NCI-H1436 treated with DMSO at 0.1 percent for 48 hours (cell line): ENCODE measurements at regions not wholly inside any gene's neighbourhood (a gene's known extent, or its start where the extent isn't known, plus 50 kb on each side); places are given as distances from the start of the nearest gene placed in this dataset.
"Not testable (repeated sequence)": the region's sequence is repeated elsewhere in the genome, so short reads cannot be mapped to it uniquely, and the experiment has no call there.

Experiments
- DNase-seq: peaks from one replicate; lab custom pipeline; 2025; lab: John Stamatoyannopoulos, UW

DNA sequence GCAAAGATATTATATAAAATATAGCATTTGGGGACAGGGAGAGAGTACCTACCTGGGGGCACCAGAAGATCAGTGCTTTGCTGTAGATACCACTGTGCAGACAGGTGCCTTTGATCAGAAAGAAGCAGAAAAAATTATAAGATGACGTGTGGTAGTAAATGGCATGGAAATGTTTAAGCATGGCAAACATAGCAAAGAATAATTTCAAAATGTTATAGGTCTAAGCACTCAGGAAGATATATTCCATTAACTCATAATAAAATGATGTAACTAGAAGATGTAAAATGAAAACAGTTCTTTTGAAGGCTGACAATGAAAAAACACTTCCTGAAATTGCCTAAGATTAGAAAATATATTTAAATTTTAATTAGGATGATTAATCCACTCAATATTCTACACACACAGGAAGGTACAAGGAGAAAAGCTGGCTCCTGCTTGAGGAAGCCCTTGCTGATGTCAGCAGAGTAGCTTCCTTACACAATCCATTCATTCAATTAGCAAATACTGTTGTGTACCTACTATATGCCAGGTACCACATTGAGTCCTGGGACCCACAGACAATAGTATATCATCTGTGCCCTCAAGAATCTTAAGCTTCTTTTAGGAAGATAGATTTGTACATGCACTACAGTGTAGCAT lies 290.2 kb upstream of the CNR1 start:
- DNase-seq = no peak

DNA sequence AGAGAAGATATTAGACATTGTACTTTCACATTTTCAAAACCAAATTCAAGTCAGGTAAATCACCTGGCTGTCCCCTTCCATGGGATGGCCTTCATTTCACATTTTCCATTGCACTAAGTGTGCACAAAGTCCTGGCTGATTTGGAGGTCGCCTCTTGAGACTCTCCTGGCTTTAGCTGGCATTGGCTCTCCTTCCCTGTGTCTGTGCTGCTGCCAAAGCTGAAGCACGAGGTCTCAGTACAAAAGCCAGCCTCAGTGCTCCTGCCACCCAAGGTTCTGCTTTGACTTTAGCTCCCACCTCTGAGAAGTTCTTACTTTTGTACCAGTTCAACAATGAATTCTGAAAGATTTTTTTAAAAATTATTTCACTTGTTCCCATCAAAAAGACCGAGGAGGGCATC lies 289.2 kb upstream of the CNR1 start:
- no peak for DNase-seq

DNA sequence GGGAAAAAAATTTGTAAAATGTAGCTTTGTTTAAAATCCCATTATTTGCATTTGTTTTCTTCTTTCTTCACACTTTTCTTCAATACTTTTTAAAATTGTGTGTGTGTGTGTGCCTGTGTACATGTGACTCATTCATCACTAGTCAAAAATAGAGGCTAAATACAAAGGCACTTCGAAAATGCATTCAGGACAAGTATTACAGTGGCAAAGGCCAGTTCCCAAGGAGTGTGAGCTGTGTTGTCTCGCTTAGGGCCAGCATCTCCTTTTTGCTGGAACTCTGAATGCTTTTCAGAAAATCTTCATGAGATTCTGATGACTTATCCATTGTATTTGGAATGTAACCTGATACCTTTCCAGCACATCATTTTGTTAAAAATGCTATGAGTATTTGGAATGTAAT lies 288.5 kb upstream of the CNR1 start:
- DNase-seq = no peak

DNA sequence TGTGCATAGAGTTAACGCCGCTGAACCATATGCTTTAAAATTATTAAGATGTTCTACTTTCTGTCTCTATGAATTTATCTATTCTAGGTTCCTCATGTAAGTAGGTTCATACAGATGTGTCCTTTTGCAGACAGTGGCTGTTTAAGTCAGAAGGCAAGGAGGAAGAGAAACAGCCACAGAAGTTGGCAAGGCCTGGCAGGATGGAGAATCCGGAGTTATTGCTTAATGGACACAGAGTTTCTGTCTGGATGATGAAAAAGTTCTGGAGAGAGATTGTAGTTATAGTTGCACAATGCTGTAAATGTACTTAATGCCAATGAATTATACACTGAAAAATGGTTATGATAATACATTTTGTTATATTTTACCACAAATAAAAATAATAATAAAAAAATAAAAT lies 283.6 kb upstream of the CNR1 start:
- no peak for DNase-seq

DNA sequence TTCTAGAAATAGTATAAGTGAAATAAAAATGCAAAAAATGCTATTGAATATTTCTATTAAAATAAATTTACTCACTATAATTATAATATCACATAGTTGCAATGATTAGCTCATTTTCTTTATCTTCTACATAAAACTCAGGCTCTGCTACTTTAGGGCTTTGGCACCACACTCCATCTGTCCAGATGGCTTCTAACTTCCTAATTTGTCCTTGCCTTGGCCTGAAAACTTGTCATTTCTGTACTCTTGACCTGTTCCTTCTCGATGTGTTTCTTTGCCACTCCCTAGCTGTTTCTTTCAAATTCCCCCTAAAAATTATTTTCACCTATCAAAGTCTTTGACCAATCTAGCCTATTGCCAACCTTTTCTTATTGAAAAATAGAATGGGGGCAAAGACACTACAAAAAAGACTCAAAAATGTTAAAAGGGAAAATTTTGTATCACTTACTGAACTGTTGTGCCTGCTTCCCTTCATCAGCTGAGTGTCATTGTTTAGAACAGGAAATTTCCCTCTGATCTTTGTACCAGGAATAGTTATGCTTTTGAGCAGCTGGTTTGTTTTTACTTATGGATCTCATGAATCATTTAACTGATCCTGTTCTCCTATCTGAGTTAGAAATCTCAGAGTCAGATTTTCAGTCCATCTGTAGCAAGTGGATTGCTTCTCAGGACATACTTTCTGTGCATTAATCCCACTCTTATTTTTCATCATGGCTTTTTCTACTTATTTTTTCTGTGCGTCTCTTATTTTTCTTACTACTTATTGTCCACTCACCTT lies 279.2 kb upstream of the CNR1 start:
- no peak for DNase-seq

DNA sequence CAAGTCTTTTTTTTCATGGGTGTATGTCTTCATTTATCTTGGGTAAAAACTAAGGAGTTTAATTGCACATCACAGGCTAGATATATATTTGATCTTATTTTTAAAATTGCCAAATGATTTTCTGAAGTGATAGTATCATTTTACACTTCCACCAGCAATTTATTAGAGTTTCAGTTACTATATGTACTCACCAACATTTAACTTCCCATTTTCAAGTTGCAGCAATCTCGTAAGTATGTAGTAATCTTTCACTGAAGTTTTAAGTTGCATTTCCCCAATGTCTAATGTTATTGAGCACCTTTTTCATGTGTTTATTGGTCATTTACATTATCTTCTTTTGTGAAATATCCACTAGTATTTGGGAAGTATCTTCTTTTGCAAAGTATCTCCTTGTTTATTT lies 277.4 kb upstream of the CNR1 start:
- no peak for DNase-seq

DNA sequence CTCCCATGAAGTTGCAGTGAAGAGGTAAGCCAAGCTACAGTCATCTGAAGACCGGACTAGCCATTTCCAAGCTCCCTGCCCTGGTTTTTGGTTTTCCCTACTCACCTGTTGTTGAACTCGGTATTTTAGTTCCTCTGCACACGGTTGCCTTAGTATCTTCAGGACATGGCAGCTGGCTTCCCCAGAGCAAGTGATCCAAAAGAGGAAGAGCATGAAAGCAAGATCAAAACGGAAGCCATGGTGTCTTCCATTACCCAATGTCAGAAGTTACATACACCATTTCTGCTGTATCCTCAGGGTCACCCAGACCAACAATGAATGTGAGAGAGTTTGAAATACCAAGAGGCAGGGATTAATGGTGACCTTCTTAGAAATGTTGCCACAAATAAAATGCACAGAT lies 276.6 kb upstream of the CNR1 start:
- DNase-seq = no peak

DNA sequence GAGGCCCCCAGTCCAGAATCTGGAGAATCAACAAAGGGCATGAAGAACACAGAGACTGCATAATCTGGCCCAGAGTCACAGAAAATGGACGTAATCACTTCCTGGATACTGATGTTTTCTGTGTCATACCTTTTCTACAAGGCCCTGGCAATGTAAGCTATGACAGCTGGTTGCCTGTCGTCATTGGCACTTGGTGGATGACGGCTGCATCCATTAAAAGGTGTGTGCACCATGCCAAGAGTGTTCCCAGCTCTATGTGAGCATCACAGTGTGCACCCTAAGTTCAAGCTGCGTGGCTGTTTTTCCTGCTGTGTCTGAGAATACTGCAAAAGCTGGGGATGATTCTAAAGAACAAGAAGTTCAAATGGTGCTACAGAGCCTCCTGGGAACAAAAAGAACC lies 275.2 kb upstream of the CNR1 start:
- DNase-seq = no peak

DNA sequence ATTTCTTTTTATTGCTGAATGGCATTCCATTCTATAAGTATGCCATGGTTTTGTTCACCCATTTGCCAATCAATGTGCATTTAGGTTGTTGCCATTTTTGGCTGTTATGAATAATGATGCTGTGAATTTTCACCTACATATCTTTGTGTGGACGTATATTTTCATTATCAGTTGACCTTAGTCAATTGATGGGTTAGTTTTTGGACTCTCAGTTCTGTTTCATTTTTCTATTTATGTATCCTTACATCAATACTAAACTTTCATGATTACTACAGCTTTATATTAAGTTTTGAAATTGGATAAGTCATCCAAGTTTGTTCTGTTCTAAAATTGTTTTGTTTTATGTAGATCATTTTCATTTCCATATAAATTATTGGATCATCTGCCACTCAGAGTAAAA lies 261.9 kb upstream of the CNR1 start:
- no peak for DNase-seq

DNA sequence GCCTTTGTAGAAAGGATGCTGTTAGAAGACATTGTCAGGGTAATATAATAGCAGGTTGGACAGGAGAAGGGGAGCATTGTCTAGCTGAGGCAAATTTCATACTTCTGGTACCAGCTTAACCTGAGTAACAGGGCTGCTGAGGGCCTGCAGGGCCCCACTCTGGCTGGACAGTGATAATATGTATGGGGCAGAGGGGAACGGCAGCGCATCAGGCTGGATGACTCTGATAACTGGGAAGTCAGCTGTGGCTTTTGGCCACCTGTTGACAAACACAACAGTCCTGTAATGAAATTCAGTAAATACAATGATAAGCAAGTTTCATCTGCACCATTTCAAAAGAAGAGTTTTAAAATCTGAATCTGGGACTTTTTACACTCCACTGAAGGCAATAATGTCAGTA lies 259.9 kb upstream of the CNR1 start:
- DNase-seq = no peak

DNA sequence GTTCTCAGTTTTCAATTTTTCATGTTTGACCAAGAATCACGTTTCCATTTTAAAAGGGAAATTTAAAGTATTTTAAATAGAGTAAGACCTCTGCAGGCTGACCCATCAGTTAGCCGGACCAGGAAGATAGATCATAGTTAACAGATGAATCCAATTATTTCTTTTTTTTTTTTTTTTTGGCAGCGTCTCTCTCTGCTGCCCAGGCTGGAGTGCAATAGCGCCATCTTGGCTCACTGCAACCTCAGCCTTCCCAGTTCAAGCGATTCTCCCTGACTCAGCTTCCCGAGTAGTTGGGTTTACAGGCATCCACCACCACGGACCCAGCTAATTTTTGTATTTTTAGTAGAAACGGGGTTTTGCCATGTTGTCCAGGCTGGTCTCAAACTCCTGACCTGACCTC lies 256.7 kb upstream of the CNR1 start:
- DNase-seq = no peak

DNA sequence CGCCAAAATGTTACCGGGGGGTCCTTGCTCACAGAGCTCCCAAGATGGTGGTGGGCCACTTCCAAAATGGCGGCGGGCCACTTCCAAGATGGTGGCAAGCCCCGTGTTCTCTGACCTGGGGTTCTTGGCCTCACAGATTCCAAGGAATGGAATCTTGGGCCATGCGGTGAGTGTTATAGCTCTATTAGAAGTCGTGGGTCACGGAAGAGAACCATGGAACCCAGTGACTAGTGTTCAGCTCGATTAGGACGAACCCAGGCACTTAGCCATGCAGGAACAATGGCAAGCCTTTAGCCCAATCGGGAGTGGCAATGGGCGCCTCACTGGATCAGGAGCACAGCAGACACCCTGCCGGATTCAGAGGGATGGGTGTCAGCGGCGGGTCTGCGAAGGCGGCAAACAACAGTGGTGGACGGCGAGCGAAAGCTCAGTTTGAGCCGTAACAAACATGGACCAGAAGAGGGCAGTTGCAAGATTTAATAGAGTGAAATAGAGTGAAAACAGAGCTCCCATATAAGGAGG lies 254.9 kb upstream of the CNR1 start:
- not testable (repeated sequence) for DNase-seq

DNA sequence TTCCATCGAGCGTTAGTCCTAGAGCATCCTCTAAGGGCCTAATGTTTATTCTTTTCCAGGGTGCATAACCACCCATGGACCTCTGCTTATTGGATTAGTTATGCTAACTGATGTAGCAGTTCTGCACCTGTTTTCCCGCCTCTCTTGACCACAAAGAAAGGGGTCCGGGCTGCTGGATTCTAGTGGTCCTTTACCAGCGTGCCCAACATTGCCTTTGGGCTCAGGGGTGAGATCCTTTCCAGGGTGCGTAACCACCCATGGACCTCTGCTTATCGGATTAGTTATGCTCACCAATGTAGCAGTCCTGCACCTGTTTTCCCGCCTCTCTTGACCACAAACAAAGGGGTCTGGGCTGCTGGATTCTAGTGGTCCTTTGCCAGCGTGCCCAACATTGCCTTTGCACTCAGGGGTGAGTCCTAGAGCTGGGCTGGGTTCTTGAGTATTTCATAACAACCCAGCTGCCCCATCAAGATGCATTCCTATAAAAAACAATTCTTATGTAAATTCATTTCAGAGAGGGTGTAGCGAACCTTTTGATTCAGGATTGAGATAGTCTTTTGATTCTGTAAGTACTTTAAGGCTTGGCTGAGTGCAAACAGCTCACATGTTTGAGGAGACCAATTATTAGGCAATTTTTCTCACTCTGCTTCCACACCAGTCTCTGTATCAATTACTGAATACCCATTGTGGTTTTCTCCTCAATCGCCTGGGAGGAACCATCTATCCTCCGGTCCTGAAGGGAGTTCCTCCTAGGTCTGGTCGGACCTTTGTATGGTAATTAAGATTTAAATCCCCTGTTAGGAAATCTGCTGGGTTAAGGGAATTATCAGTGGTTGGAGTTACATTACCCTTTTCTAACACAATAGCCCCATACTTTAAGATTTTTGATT lies 253.0 kb upstream of the CNR1 start:
- not testable (repeated sequence) for DNase-seq

DNA sequence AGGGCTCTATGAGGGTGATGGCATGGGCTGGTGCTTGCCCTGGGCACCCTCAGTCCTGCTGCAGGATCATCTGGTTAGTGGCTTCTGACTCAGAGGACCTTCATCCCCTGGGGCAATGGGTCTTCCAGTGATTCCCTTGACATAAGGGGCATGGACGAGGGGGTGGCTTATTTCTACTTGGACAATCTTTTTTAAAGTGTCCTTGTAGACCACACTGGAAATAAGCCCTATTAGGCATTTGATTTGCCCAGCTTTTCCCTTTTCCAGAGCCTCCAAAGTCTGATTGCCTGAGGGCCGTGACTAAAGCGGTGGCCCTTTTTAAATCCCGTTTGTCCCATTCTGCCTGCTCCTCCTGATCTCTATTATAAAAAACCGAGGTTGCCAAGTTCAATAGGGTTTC lies 251.2 kb upstream of the CNR1 start:
- DNase-seq = not testable (repeated sequence)

DNA sequence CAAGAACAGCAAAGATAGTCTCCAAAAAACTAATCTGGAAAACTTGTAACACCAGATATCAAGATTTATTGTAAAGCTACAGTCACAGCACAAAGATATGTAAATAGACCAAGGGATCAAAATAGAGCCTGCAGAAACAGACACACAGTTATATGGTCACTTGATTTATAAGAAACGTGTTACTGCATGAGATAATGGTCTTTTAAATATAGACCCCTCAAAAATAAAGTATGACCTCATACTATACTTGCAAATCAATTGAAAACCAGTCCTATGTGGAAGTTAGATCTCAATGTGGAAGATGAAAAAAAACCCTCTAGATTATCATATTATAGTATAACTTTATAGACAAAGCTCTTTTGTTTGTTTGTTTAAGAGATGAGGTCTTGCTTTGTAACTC lies 247.3 kb upstream of the CNR1 start:
- DNase-seq = no peak

DNA sequence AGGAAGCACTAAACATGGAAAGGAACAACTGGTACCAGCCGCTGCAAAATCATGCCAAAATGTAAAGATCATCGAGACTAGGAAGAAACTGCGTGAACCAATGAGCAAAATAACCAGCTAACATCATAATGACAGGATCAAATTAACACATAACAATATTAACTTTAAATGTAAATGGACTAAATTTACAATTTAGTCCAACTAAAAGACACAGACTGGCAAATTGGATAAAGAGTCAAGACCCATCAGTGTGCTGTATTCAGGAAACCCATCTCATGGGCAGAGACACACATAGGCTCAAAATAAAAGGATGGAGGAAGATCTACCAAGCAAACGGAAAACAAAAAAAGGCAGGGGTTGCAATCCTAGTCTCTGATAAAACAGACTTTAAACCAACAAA lies 242.2 kb upstream of the CNR1 start:
- not testable (repeated sequence) for DNase-seq

DNA sequence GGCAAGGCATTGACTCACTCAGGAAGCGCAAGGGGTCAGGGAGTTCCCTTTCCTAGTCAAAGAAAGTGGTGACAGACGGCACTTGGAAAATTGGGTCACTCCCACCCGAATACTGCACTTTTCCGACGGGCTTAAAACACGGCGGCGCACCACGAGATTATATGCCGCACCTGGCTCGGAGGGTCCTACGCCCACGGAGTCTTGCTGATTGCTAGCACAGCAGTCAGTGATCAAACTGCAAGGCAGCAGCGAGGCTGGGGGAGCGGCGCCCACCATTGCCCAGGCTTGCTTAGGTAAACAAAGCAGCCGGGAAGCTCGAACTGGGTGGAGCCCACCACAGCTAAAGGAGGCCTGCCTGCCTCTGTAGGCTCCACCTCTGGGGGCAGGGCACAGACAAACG lies 240.5 kb upstream of the CNR1 start:
- not testable (repeated sequence) for DNase-seq

DNA sequence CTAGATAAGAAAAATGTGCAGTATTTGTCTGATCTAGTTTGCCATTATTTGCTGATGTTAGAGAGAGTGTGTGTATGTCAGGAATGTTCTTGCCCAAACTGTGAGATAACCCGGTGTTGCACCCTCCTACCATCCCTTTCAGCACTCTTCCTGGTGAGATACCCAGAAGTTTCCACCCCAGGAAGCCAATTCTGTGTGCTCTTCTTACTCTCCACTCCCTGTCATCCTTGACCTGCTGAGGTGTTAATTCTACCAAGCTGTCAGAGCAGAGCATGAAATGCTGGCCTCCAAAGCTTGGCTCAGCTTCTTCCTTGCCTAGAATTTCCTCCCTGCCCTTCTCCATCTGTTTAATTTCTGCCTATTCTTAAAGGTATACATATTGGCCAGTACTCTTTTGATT lies 237.3 kb upstream of the CNR1 start:
- DNase-seq = no peak

DNA sequence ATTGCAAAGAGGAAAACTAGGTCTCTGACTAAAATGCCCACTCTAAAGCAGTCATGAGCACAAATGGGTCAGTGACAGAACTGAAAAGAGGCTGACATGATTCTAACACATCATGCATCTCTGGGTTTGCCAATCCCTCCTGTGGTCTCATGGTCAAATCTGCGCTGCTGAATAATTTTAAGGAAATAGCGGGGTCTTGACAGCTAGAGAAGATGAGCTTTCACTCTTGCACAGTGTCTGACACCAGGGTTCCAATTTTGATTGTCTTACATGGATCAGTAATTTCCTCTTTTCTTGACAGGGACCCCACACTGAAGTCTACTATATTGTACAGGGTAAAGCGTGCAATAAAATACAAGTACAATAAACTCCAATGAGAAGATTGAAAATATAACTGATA lies 236.8 kb upstream of the CNR1 start:
- no peak for DNase-seq

DNA sequence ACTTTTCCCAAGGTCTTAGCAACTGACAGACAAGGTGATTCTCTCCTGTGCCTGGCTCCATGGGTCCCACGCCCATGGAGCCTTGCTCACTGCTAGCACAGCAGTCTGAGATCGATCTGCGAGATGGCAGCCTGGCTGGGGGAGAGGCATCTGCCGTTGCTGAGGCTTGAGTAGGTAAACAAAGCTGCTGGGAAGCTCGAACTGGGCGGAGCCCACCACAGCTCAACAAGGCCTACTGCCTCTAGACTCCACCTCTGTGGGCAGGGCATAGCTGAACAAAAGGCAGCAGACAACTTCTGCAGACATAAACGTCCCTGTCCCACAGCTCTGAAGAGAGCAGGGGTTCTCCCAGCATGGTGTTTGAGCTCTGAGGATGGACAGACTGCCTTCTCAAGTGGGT lies 224.9 kb upstream of the CNR1 start:
- DNase-seq = not testable (repeated sequence)

DNA sequence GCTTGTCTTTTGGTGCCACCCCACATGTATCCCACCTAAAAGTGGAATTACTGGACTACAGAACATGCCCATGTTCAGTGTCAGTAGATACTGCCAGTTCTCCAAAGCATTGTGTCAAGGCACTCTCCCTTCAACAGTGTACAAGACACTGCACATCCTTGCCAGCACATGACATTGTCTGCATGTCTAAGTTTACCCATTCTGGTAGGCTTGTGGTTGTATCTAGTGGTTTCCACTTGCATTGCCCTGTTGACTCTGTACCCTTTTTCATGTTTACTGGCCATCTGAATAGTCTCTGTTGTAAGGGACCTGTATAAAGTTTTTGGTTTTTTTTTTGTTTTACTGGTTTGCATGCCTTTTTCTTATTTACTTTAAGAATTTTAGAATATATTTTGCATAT lies 222.4 kb upstream of the CNR1 start:
- DNase-seq = no peak

DNA sequence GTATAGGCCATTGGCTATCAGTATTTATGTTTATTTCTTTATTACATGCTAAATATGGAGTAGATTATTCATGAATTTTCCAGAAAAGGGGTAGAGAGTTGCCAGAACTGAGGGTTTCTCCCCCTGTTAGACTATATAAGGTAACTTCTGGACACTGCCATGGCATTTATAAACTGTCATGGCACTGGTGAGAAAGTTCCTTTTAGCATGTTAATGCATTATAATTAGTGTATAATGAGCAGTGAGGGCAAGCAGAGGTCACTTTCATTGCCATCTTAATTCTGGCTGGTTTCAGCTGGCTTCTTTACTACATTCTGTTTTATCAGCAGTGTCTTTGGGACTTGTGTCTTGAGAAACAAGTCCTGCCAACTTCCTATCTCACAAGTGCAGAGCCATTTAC lies 220.0 kb upstream of the CNR1 start:
- DNase-seq = no peak

DNA sequence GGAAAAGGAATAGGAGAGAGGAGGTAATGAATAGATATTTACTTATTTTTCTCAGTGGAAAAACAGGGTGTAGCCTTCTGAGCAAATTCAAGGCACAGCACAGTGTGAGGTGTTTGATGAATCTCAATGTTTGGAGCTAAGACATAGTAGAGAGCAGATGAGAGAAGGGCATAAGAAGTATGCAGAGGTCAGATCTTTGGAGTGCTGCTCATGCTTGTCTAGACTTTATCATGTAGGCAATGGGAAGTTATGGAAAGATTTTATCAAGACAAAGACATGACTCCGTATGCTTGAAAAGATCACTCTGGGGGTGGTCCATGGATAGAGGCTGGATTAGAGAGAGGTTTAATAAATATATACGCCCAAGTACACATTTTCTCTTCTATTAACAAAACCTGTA lies 217.0 kb upstream of the CNR1 start:
- DNase-seq = no peak
